ENCODE measurements at regions not wholly inside any gene's neighbourhood (a gene's known extent, or its start where the extent isn't known, plus 50 kb on each side); places are given as distances from the start of the nearest gene placed in this dataset.

- Histone ChIP-seq H3K79me2 (ENCODE audit: low read depth) (no peaks in the 10 kb centered on the region), H4K20me1 (ENCODE audit: low read depth) (no peaks in the 10 kb centered on the region), H3K4me1 (no peaks in the 10 kb centered on the region), H3K36me3 (no peaks in the 10 kb centered on the region), H2AFZ (replicated peaks) (no peak overlapping the region), H3K27me3 (no peaks in the 10 kb centered on the region), H3K9me3 (ENCODE audit: low read depth) (no peaks in the 10 kb centered on the region), H3F3A (ENCODE audit: low read depth) (no peaks in the 10 kb centered on the region), H3K27ac (no peak overlapping the region), H3K4me3 (no peak overlapping the region), H3K9ac (no peak overlapping the region), H3K4me2 (no peak overlapping the region)
- Mint-ChIP-seq H3K4me1 (peaks cover 14% of the 10 kb centered on the region), H3K27ac (no peak overlapping the region), H3K9me3 (no peaks in the 10 kb centered on the region), H3K4me3 (no peak overlapping the region), H3K27me3 (ENCODE audit: insufficient read depth, low read depth) (peaks cover 8% of the 10 kb centered on the region), H3K36me3 (peaks cover 2% of the 10 kb centered on the region)
- DNase-seq (ENCODE audit: low spot score): no peak
- TF ChIP-seq CTCF (IDR thresholded peaks at IDR 0.05) (no peak), EZH2 (IDR thresholded peaks at IDR 0.05) (no peak), EZH2phosphoT487 (IDR thresholded peaks at IDR 0.05) (no peak)
Measured at GRCh38 chr5:66247176-66247960, 103.3 kb downstream of the SREK1 start.

- Histone ChIP-seq H3K79me2 (ENCODE audit: low read depth) (no peaks in the 10 kb centered on the region), H3F3A (ENCODE audit: low read depth) (no peaks in the 10 kb centered on the region), H3K9ac (no peak overlapping the region), H3K9me3 (ENCODE audit: low read depth) (no peaks in the 10 kb centered on the region), H3K36me3 (no peaks in the 10 kb centered on the region), H3K27me3 (no peaks in the 10 kb centered on the region), H2AFZ (replicated peaks) (no peak overlapping the region), H3K4me3 (no peak overlapping the region), H3K27ac (no peak overlapping the region), H3K4me1 (no peaks in the 10 kb centered on the region), H3K4me2 (no peak overlapping the region), H4K20me1 (ENCODE audit: low read depth) (no peaks in the 10 kb centered on the region)
- peaks cover 6% of the 10 kb centered on the region for H3K27me3 Mint-ChIP-seq (ENCODE audit: insufficient read depth, low read depth)
- no peaks in the 10 kb centered on the region for H3K9me3 Mint-ChIP-seq
- no peak for DNase-seq (ENCODE audit: low spot score)
- H3K27ac Mint-ChIP-seq: no peak overlapping the region
- H3K36me3 Mint-ChIP-seq: peaks cover 2% of the 10 kb centered on the region
- TF ChIP-seq EZH2 (IDR thresholded peaks at IDR 0.05): no peak
- TF ChIP-seq CTCF (IDR thresholded peaks at IDR 0.05): no peak
- TF ChIP-seq EZH2phosphoT487 (IDR thresholded peaks at IDR 0.05): no peak
- H3K4me1 Mint-ChIP-seq: no peaks in the 10 kb centered on the region
- H3K4me3 Mint-ChIP-seq: no peak overlapping the region
Measured at GRCh38 chr5:66248874-66249273, 104.8 kb downstream of the SREK1 start.

DNA sequence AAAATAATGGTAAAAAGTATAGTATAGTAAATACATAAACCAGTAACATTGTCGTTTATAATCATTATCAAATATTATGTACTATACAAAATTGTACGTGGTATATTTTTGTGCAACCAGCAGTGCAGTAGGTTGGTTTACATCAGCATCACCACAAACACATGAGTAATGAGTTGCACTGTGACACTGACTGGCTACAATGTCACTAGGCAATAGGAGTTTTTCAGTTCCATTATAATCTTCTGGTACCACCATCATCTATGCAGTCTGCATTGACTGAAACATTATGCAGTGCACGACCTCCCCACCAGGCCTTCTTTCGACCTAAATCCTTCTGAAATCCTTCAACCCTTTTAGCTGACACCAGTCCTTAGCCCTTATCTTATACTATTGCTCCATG, 105.8 kb downstream of the SREK1 start:
- Mint-ChIP-seq H3K9me3 (no peaks in the 10 kb centered on the region), H3K36me3 (no peaks in the 10 kb centered on the region), H3K27ac (no peak overlapping the region), H3K4me3 (no peak overlapping the region), H3K4me1 (no peaks in the 10 kb centered on the region), H3K27me3 (ENCODE audit: insufficient read depth, low read depth) (peaks cover 2% of the 10 kb centered on the region)
- Histone ChIP-seq H3K9me3 (ENCODE audit: low read depth) (no peaks in the 10 kb centered on the region), H3K4me3 (no peak overlapping the region), H3K79me2 (ENCODE audit: low read depth) (no peaks in the 10 kb centered on the region), H3K27me3 (no peaks in the 10 kb centered on the region), H3F3A (ENCODE audit: low read depth) (no peaks in the 10 kb centered on the region), H3K27ac (no peak overlapping the region), H3K9ac (no peak overlapping the region), H2AFZ (replicated peaks) (no peak overlapping the region), H3K4me1 (no peaks in the 10 kb centered on the region), H3K36me3 (no peaks in the 10 kb centered on the region), H4K20me1 (ENCODE audit: low read depth) (no peaks in the 10 kb centered on the region), H3K4me2 (no peak overlapping the region)
- no peak for DNase-seq (ENCODE audit: low spot score)
- no peak for TF ChIP-seq EZH2 (IDR thresholded peaks at IDR 0.05)
- no peak for TF ChIP-seq EZH2phosphoT487 (IDR thresholded peaks at IDR 0.05)
- TF ChIP-seq CTCF (IDR thresholded peaks at IDR 0.05): no peak

All from neural progenitor cell (in vitro differentiated cells).